CD4-positive, CD25-positive, alpha-beta regulatory T cell (primary cell): ENCODE measurements at regions not wholly inside any gene's neighbourhood (a gene's known extent, or its start where the extent isn't known, plus 50 kb on each side); places are given as distances from the start of the nearest gene placed in this dataset.

ENCODE experiments used
- ATAC-seq, 2 donors: fragments of 150-1000 bp; cut with Tn5 transposase; one replicate each; pipeline ENCODE4 v1.10.0; 2021; ENCODE audit warnings: low read depth in 2 of 2, moderate number of reproducible peaks in 2 of 2, moderate library complexity in 1 of 2
- DNase-seq, 3 donors: peaks; one replicate each; pipeline versions ENCODE4 v3.0.0 to v3.0.0-alpha.2; 2012 to 2022; ENCODE audit warnings: mixed read lengths in 1 of 3
- H3K27ac ChIP-seq: one replicate; pipeline ENCODE4 v1.7.0; 2013; ENCODE audit warnings: mild to moderate bottlenecking, low read length; ENCODE audit not compliant: insufficient read depth, poor library complexity, severe bottlenecking
- H3K27me3 ChIP-seq: one replicate; pipeline ENCODE4 v1.7.0; 2013; ENCODE audit warnings: low read length; ENCODE audit not compliant: control insufficient read depth, insufficient read depth
- H3K36me3 ChIP-seq: one replicate; pipeline ENCODE4 v1.7.0; 2013; ENCODE audit warnings: mild to moderate bottlenecking, low read length, moderate library complexity; ENCODE audit not compliant: control insufficient read depth, insufficient read depth
- H3K4me1 ChIP-seq: 2 replicates; pipeline ENCODE4 v1.7.0; 2013; ENCODE audit warnings: mild to moderate bottlenecking, low read length; ENCODE audit not compliant: insufficient read depth, control insufficient read depth, poor library complexity, severe bottlenecking
- H3K4me3 ChIP-seq: one replicate; pipeline ENCODE4 v1.7.0; 2013; ENCODE audit warnings: low read depth, mild to moderate bottlenecking, low read length, moderate library complexity
- H3K9me3 ChIP-seq, 2 experiments: 1 replicate in 1 of 2; 2 replicates in 1 of 2; pipeline ENCODE4 v1.7.0; 2013; ENCODE audit warnings: low read length in 2 of 2, mild to moderate bottlenecking in 1 of 2, moderate library complexity in 1 of 2; ENCODE audit not compliant: control insufficient read depth in 2 of 2
- H3K27ac Mint-ChIP-seq, 3 donors: one replicate each; pipeline ENCODE4 v1.8.0; 2020 to 2022; ENCODE audit warnings: mild to moderate bottlenecking in 3 of 3, mixed read lengths in 3 of 3, moderate library complexity in 2 of 3
- H3K27me3 Mint-ChIP-seq: one replicate; pipeline ENCODE4 v1.8.0; 2022; ENCODE audit warnings: mild to moderate bottlenecking, mixed read lengths
- H3K36me3 Mint-ChIP-seq: one replicate; pipeline ENCODE4 v1.8.0; 2020; ENCODE audit warnings: mixed read lengths
- H3K4me1 Mint-ChIP-seq, 4 donors: one replicate each; pipeline ENCODE4 v1.8.0; 2020 to 2022; ENCODE audit warnings: mixed read lengths in 4 of 4, mild to moderate bottlenecking in 1 of 4
- H3K4me3 Mint-ChIP-seq, 4 donors: one replicate each; pipeline ENCODE4 v1.8.0; 2020 to 2022; ENCODE audit warnings: mild to moderate bottlenecking in 4 of 4, mixed read lengths in 4 of 4, moderate library complexity in 3 of 4
- H3K9me3 Mint-ChIP-seq, 7 donors: one replicate each; pipeline ENCODE4 v1.8.0; 2020 to 2022; ENCODE audit warnings: mixed read lengths in 7 of 7, mild to moderate bottlenecking in 3 of 7, moderate library complexity in 2 of 7

DNA sequence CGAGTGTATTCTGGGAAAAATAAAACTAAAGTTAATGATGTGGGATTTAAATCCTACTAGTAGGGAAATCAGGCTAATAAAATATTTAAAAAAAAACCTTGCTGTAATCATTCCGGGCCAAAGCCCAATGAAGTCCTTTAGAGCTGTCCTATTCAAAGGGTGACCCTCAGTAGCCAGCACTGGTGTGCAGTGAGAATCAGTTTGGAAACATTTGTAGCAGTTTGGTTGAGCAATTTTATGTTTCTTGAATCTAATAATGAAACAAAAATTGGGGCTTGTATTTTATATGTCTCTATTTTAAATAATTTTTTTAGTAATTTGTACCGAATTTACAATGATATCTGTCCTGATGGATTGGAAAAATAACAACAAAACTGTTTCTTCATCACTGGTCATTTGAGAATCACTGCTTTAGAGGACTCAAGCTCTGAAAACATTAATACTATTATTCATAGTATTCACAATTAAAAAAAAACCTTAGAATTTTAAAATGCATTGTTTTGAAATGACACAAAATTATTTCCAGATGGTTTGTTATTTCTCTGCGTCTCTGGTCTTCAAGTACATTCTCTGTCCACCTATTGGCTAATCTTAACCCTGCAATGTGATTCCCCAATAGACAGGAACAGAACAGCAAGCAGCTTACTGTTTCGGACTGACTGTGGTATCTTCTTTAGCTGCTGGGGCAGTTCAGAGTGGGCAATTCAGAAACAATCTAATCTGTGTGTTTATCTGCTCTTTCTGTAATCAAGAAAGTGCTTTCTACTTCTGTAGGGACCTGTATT, 71.2 kb downstream of the OTOL1 start:
- ATAC-seq (no peak), DNase-seq (no peak)
- Histone ChIP-seq H3K4me3 (no peak overlapping the region), H3K27ac (no peak overlapping the region), H3K36me3 (no peaks in the 10 kb centered on the region), H3K27me3 (no peaks in the 10 kb centered on the region), H3K4me1 (no peaks in the 10 kb centered on the region), H3K9me3 (no peaks in the 10 kb centered on the region)
- no peaks in the 10 kb centered on the region for H3K4me1 Mint-ChIP-seq
- H3K4me3 Mint-ChIP-seq = no peak overlapping the region
- H3K9me3 Mint-ChIP-seq = peaks cover 0 to 3% (median 0%) of the 10 kb centered on the region in 7 donors
- no peaks in the 10 kb centered on the region for H3K27me3 Mint-ChIP-seq
- H3K27ac Mint-ChIP-seq = no peak overlapping the region
- H3K36me3 Mint-ChIP-seq = no peaks in the 10 kb centered on the region

DNA sequence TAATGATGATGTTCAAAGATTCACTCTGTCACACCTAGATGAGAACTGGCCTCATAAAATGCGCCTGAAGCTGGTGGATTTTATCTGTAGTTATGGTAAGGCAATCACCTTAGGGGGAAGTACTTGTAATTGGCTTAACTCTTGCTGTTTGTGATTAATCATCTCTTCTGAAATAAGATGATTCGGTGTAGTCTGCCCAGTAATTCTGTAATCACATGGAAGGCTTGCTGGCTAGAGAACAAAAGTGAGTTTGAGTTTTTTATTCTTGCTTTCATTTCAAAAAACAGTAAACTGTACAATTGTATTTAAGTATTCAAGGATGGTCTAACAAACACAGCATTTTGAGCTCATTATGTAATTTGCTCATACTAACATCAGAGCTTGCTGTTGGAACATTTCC, 72.1 kb downstream of the OTOL1 start:
- no peak overlapping the region for H3K27ac ChIP-seq
- no peaks in the 10 kb centered on the region for H3K27me3 ChIP-seq
- no peaks in the 10 kb centered on the region for H3K36me3 ChIP-seq
- no peak for ATAC-seq
- peaks cover 0 to 3% (median 0%) of the 10 kb centered on the region in 7 donors for H3K9me3 Mint-ChIP-seq
- no peak overlapping the region for H3K4me3 Mint-ChIP-seq
- no peak overlapping the region for H3K4me3 ChIP-seq
- H3K27me3 Mint-ChIP-seq = no peaks in the 10 kb centered on the region
- DNase-seq = no peak
- H3K4me1 ChIP-seq = no peaks in the 10 kb centered on the region
- H3K4me1 Mint-ChIP-seq = no peaks in the 10 kb centered on the region
- no peaks in the 10 kb centered on the region for H3K36me3 Mint-ChIP-seq
- H3K27ac Mint-ChIP-seq = no peak overlapping the region
- no peaks in the 10 kb centered on the region for H3K9me3 ChIP-seq

DNA sequence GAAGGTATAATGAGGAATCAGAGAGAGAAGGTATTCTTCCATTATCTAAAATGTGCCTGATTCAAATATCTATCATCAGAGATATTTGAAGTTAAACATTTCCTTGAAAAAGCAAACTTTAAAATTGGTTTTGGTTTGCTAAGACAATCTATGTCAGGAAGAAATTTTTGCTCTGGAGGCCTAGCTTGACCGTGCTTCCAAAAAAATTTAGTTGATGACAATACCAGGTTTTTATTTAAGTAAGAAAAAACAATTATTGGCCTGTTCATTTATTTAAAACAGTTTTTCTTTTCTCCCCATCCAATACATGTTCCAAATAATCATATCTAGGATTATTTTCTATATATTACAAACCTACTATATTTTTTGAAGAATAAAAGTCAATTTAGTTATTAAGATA, 75.3 kb downstream of the OTOL1 start:
- Histone ChIP-seq H3K27me3 (no peaks in the 10 kb centered on the region), H3K9me3 (no peaks in the 10 kb centered on the region), H3K4me3 (no peak overlapping the region), H3K36me3 (no peaks in the 10 kb centered on the region), H3K4me1 (no peaks in the 10 kb centered on the region), H3K27ac (no peak overlapping the region)
- H3K4me1 Mint-ChIP-seq = no peaks in the 10 kb centered on the region
- no peak overlapping the region for H3K4me3 Mint-ChIP-seq
- no peaks in the 10 kb centered on the region for H3K36me3 Mint-ChIP-seq
- ATAC-seq (no peak), DNase-seq (no peak)
- H3K9me3 Mint-ChIP-seq = peaks cover 0 to 5% (median 1%) of the 10 kb centered on the region in 7 donors
- no peaks in the 10 kb centered on the region for H3K27me3 Mint-ChIP-seq
- no peak overlapping the region for H3K27ac Mint-ChIP-seq

DNA sequence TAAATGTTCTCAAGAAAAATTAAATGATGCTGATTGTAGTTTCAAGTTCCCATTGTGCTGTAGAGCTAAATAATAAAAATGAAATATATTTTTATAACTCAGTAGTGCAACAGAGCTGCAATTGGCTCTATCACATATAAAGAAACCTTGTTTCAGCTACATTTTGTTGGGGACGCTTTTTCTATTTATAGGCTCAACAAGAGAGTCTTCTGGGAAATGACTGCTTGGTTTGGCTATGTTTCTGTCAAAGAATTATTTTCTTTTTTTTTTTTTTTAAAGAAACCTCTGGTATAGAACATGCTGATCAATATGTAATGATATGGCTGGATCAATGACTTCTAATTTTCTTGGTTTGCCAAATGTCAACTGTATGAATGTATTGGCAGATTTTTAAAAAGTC, 76.5 kb downstream of the OTOL1 start:
- Mint-ChIP-seq H3K27me3 (no peaks in the 10 kb centered on the region), H3K4me3 (no peak overlapping the region), H3K9me3 (peaks cover 0 to 5% (median 4%) of the 10 kb centered on the region in 7 donors), H3K36me3 (no peaks in the 10 kb centered on the region), H3K27ac (no peak overlapping the region), H3K4me1 (no peaks in the 10 kb centered on the region)
- no peaks in the 10 kb centered on the region for H3K4me1 ChIP-seq
- H3K9me3 ChIP-seq = no peaks in the 10 kb centered on the region
- ATAC-seq (no peak), DNase-seq (no peak)
- H3K27ac ChIP-seq = no peak overlapping the region
- H3K36me3 ChIP-seq = no peaks in the 10 kb centered on the region
- no peaks in the 10 kb centered on the region for H3K27me3 ChIP-seq
- no peak overlapping the region for H3K4me3 ChIP-seq

DNA sequence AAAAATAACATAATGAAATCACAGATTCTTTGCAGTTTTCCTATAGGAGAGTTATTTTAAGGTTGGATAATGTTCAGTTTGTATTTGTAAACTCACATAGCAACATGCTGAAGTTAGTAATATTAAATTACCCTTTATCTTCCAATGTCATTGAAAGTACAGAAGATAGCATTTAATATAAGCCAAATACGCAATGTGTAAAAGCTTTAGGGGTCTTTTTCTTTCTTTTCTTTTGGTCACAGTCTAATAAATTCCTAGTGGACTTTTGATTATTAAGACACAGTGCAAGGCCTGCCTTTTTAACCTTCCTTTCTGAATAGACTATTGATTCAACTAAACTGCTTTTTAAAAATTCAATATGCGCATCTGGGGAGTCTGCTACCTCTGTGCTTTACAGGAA, 79.3 kb downstream of the OTOL1 start:
- no peaks in the 10 kb centered on the region for H3K27me3 Mint-ChIP-seq
- no peak overlapping the region for H3K27ac Mint-ChIP-seq
- Histone ChIP-seq H3K36me3 (no peaks in the 10 kb centered on the region), H3K27ac (no peak overlapping the region), H3K27me3 (no peaks in the 10 kb centered on the region), H3K9me3 (no peaks in the 10 kb centered on the region), H3K4me1 (no peaks in the 10 kb centered on the region), H3K4me3 (no peak overlapping the region)
- H3K4me3 Mint-ChIP-seq = no peak overlapping the region
- H3K36me3 Mint-ChIP-seq = no peaks in the 10 kb centered on the region
- no peaks in the 10 kb centered on the region for H3K4me1 Mint-ChIP-seq
- H3K9me3 Mint-ChIP-seq = peaks cover 0 to 5% (median 4%) of the 10 kb centered on the region in 7 donors
- ATAC-seq = no peak
- DNase-seq = no peak

DNA sequence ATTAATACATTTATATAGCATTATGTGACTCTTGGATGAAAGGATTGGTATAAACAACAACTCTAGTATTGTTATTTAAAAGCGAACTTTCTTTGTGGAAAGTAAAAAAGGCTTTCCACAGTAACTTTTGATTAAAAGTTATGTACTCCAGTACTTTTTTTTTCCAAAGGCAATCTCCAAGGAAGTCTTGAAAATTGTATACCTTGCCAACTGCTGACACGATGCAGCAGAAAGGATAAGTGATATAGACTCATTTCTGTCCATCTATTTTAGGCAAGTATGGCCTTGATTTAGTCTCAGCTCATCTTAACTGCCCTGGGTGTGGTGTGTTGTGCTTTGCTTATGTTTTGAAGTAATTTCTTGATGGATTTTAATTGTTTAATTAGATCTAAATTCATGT, 79.7 kb downstream of the OTOL1 start:
- Histone ChIP-seq H3K27me3 (no peaks in the 10 kb centered on the region), H3K36me3 (no peaks in the 10 kb centered on the region), H3K4me1 (no peaks in the 10 kb centered on the region), H3K4me3 (no peak overlapping the region), H3K27ac (no peak overlapping the region), H3K9me3 (no peaks in the 10 kb centered on the region)
- Mint-ChIP-seq H3K27ac (no peak overlapping the region), H3K4me3 (no peak overlapping the region), H3K36me3 (no peaks in the 10 kb centered on the region), H3K9me3 (peaks cover 0 to 5% (median 4%) of the 10 kb centered on the region in 7 donors), H3K27me3 (no peaks in the 10 kb centered on the region), H3K4me1 (no peaks in the 10 kb centered on the region)
- ATAC-seq = no peak
- no peak for DNase-seq

DNA sequence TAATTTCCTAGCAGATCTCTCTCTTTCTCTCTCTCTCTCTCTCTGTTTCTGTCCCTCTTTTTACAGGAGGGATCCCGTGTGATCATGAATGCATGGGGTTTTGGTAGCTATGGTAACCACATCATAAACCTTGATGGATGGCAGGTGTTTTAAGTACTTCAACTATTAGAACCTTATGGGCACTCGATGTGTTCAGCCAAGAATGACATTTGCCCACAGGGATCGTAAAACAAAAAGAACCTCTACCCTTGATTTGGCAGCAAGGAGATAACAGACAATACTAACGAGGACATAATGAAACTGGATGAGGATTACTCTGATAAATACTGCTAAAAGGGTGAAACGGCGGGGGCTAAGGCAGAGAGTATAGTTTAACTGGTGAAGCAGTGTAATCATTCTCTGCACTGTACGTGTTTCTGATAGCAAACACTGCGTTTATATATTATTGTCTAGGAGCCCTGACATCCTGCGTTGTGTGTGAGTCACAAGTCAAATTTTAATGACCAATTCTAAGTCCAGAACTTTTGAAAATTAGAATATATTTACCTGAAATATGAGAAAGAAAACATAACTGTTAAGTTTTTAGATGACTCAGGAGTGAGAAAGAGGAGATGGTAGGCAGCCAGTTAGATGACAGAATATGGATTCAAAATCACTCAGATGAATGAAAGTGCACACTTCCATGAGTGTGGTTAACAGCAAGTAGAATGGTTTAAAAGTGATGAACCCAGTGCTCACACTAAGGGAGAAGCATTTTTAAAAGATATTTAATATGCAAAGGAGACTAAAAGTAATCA, 80.3 kb downstream of the OTOL1 start:
- H3K4me1 Mint-ChIP-seq = no peaks in the 10 kb centered on the region
- no peaks in the 10 kb centered on the region for H3K36me3 Mint-ChIP-seq
- Histone ChIP-seq H3K27me3 (no peaks in the 10 kb centered on the region), H3K4me3 (no peak overlapping the region), H3K4me1 (no peaks in the 10 kb centered on the region), H3K9me3 (no peaks in the 10 kb centered on the region), H3K36me3 (no peaks in the 10 kb centered on the region), H3K27ac (no peak overlapping the region)
- no peak overlapping the region for H3K4me3 Mint-ChIP-seq
- H3K27ac Mint-ChIP-seq = peak overlapping the region in 1 of 3 donors; percentile 86
- no peaks in the 10 kb centered on the region for H3K27me3 Mint-ChIP-seq
- peaks cover 0 to 4% (median 3%) of the 10 kb centered on the region in 7 donors for H3K9me3 Mint-ChIP-seq
- ATAC-seq (no peak), DNase-seq (no peak)
